Stimulated activated CD8-positive, alpha-beta memory T cell treated with anti-CD3 and anti-CD28 coated beads, Interleukin-15, amount 100 ng/mL, for 24 hours (primary cell): ENCODE measurements at regions not wholly inside any gene's neighbourhood (a gene's known extent, or its start where the extent isn't known, plus 50 kb on each side); places are given as distances from the start of the nearest gene placed in this dataset.

Experiments
- DNase-seq: peaks from one replicate; pipeline ENCODE4 v3.0.0-alpha.2; 2020; ENCODE audit warnings: low read depth

DNA sequence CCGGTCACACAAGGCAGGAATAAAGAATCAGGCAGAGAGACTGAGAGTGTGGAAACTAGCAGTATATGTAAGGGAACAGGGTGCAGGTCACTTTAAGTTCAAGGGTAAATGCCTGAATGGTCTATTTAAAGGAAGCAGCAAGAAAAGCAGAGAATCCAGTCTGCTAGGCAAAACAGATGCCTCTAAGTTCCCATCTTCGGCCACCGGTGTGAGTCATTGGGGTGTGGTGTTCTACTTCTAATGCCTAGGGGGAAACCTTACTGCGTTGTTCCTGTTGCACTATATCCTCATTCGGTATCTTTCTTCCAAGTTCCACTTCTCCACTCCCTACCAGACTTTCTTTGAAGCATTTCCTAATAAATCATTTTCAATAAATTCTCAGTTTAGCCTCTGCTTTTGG lies 259.9 kb downstream of the HHIPL2 start:
- no peak for DNase-seq

DNA sequence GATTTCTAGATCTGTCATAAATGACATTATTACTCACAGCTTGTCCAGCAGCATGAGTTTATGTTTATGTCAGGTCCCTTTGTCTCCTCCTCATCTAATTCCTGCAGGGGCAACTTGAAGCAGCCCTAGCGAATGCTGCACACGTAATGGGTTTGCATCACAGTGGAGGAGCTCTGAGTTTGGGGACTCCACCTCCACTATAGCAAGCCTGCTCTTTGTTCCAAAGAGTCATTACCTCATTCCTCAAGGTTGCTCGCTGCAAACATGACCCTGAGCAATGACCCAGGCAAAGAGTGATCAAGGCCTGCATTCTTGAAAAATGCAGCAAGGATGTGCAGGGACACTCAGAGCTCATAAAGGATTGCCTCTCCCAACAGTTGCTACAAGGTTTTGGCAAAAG lies 261.9 kb downstream of the HHIPL2 start:
- no peak for DNase-seq

DNA sequence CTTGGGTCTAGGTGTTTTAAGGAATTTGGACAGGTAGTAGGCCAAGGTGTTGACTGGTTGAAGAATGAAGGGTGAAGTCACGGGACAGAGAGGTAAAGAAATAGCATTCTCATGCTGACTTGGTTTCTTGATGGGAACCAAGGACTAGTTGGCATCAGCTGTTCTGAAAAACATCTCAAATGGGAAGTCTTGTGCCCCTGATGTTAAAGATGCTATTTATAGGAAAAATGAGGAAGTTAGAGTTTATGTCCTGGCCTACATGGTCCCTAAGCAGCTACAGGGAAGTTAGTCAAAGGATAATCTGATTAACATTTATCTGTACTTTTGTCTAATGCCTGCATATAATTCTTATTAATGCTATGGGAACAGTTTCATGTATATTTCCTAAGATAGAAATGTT lies 262.4 kb downstream of the HHIPL2 start:
- DNase-seq, result no peak

DNA sequence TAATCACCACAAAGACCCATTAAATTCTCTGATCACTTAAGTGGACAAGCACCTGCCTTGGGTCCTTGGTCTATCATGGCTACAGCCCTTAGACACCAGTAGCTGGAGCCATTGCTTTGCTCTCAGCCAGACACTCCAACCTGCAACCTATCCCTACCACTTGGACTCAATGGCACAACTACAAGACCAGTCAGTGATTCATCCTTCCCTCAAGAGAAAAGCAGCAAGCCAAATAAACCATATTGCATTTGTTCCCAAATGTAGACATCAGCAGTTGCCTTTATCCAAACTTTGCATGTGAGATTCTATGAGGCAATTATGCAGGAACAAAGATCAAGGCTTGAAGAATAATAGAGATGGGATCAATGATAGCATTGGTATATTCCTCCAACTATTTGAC lies 263.4 kb downstream of the HHIPL2 start:
- no peak for DNase-seq

DNA sequence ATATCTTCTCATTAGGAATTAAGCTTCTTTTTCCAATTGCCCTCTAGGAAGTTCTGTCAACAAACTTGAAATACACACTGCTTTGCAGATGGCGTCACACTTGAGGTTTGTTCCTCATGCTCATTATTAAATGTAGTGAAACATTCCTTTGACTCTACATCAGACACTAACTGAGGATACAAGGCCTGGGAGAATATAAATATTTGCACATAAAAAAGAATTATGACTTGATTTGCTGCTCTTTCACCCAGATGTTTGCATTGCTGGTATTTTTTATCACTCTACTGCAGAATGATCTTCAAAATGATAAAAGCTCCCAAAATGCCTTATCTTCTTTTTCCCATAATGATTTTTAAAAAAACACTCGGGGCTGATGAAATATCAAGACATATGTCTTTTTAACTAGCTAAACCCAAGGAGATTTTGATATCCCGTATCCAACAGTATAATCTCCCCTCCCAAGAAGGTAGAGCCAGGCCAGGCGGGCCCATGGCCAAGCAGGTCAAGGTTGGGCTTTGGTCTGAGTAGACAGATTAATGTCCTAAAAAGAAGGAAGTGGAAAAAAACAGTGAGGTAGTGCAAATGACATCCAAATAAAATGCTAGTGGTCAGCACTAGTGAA lies 264.6 kb downstream of the HHIPL2 start:
- no peak for DNase-seq

DNA sequence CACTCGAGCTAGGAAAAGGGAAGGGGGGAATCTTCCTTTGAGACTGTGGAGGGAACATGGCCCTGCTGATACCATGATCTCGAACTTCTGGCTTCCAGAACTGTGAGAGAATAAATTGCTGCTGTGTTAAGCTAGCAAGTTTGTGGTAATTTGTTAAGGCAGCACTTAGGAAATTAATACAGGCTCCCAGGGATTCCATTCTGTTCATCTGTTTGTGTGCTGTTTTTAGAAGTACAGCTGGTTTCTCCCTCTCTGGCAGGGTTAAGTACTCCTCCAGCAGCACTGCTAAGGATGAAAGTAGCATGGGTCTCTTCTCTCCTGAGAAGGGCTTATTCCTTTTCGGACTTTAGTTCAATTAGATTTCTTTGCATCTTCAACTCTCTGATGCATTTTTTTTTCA lies 268.3 kb downstream of the HHIPL2 start:
- DNase-seq, result no peak

DNA sequence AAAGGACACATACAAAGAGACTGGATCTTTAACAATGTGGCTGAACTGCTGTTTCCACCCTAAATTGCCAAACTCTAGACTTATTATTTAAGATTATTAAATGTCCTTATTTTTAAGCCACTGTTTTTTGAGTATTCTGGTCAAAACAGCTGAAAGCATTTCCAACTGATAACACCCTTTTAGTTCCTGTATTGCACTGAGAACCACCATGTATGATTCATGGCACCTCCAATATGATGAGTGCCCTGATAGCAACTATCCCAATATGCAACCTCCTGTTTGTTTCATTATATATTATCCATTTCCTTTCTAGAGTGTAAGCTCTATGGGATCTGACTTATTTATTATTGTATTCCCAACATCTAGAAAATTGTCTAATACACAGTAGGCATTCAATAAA lies 269.4 kb downstream of the HHIPL2 start:
- DNase-seq, result no peak

DNA sequence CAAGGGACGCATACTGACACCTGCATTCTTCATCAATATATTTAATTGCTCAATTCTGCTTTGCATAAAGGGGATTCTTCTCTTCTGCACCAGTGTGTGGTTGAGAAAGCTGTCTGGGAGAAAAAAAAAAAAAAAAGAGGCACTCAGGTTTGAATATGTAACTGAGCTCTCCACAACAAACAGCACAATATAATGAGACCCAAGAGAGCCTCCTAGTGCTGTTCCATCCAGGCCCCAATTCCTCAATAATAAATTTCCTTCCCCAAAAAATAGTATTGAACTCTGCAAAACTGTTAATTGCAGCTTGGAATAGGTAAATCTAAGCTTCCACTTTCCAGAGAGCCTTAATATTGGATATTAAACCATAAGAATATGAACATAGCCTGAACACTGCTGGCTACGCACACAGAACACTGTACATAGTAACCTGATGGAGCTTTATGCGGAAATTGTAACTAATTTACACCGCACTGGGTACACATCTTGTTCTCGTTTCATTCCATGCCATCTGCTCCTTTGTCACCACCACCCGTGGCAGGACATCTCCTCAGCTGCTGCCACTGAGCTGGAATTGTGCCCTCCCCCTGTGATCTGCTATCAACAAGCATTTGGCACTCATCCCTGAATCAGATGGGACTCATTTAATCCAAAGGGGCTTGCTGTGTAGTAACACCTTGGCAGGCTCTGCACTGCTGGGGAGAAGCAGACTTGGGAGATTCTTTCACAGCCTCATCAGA lies 272.0 kb downstream of the HHIPL2 start:
- DNase-seq, result no peak

DNA sequence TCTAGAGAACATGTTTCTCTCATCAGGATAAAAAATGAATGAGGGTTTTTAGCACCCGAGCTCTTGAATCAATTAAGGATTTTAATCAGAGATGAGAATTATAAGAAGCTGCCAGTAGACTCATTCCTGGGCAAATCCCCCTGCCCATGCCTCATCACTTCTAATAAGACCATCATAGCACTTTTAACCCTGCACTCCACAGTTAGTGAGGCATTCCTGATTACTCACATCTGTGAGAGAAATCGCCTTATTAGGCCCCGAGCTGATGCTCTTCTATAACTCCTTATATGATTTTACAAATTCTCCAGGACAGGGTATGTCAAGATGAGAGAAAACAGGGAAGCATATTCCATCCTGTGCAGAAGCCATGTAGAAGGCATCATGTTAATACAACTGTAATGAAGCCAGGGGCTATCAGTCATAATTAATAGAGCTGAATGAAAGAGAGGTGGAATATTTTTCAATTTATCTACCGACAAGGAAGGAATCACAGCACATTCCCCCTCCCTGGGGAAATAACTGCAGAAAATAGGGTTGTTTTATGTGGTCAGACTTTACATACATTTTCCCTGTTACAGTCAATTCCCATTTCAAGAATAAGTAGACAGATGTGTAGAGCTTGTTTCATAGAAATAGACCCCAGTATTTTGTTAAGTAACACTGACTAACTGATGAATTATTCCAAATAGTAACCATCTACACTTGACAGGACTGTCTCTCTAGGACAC lies 272.7 kb downstream of the HHIPL2 start:
- no peak for DNase-seq

DNA sequence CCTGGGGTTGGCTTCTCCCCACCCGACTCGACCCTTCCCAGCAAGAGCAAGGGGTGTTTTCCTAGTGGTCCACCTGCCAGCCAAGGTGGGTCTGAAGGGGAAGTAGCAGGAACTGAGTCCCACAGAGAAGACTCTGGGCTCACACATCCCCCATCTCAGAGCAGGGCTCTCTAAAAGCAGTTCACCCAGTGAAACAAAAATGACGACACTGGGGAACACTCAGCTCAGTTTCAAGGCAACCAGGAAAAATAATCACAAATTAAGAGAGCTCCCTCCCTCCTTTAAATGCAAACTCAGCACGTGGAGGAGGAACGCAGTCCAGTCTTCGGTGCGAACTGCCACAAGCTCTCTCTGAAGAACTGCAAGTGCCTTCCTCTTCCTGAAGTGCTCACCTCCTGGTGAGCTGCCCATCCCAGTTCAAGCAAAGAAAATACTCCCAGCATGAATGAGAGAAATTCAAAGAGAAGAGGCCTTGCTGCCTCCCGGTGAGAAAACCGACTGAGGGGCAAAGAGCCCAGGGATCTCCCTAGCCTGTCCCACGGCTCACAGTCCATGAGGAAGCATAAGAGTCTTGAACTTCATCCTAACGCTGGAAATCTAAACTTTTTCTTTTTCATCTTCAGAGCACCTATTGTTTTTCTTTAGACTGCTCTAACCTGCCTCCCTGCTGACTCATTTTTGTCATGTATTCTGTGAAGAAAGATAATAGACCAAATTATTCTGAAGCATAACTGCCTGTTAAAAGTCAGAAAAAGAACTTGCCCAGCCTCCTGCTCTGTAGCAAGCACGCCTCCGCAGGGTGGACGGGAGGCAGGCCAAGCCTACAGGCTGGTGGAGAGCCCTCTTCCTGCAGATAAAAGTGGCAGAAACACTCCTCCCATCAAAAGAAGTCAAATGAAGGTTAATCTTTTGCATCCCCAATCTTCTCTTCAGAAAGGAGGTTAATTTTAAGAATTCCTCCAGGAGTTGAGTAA lies 281.4 kb downstream of the HHIPL2 start:
- DNase-seq, result no peak

DNA sequence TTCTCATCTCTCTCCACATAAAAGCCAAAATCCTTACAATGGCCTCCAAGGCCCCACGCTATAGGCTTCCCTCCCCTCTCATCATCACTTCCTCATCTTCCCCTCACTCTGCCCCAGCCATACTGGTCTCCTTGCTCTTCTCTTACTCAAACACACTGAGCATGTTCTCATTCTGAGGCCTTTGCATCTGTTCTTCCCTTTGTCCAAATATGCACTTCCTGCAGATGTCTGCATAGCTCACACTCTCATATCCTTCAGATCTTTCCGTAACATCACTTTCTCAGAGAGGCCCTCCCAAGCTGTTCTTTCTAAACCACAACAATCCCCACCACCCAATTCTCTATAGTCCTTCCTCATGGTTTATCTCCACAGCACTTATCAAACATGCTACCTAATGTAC lies 284.1 kb downstream of the HHIPL2 start:
- DNase-seq, result no peak

DNA sequence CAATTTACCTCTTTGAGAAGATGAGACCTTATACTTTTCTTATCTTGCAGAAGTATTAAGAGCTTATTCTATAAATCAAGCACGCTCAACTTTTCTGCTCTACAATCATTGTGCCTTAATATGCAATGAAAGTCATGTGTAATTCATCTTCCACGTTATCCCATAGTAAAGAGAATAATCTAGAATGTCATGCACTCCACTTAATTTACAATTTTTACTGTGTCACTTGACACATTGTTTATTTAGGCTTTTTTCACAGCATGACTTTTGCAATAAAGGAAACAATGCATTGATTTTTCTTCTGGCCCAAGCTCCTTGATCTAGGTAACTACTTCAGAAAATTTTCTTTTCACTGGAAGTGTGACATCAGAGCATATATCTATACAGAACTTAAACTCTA lies 290.9 kb downstream of the HHIPL2 start:
- no peak for DNase-seq

DNA sequence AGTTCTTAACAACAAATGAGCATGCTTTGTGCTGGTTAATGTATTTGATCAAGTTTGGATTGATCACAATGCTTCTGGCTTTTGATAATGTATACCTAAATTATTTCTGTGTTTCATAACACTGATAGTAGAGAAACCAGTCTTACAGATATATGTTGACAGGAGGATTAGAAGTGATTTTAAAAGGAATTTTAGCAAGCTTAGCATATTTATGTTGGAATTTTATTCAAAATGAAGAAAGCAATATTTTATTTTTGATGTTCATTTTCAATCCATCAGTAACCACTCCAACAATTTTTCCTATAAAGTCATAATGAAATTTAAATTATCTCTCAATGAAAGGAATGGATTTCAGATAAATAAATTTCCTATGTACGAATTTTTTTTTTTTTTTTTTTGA lies 291.8 kb downstream of the HHIPL2 start:
- no peak for DNase-seq

DNA sequence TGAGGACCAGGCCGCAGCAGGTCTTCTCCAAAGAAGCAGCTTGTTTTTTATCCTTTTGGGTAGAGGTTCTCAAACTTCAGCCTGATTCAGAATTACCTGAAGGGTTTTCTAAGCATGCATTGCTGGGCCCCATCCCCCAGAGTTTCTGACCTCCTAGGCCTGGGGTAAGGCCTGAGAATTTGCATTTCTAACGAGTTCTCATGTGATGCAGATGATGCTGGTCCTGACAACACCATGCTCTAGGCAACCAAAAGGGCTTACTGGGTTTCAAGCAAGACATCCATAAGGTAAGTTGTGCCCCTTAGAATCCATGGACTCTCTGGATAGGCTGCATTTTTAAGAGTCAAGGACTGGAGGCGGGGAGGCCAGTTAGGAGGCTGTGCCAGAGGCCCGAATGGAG lies 295.1 kb downstream of the HHIPL2 start:
- DNase-seq, result no peak

DNA sequence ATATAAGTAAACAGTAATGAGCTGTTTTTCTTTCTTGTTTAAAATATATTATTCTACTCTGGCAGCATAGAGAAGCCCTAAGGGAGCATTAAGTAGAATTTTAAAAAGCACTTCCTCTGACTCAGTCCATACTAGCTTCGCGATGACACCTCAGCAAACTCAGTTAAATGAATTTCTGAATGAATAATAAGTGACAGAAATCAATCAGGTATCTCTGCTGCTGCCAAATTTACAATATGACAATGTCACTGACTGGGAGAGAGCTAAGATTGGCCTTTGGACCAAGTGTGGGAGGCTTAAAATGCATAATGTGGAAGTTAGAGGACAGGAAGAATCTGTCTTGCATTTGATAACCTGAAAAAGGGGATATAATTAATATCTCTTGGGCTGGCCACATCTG lies 296.1 kb downstream of the HHIPL2 start:
- no peak for DNase-seq

DNA sequence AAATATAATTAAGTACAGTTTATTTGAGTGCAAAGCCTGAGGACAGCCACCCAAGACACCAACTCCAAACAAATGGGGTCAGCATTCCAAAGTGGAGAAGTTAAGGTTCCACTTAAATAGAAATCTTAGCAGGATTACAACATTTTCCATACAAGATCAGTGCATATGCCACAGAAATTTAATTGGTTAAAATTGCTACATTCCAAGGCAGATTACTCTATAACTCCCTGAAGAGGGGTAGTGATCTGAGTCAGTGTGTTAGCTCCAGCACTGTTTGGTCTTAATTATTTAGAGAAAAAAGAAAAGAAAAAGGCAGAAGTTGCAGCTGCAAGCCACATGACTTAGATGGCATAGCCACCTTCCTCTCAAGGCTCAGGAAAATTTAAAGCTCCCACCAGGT lies 297.5 kb downstream of the HHIPL2 start:
- no peak for DNase-seq

DNA sequence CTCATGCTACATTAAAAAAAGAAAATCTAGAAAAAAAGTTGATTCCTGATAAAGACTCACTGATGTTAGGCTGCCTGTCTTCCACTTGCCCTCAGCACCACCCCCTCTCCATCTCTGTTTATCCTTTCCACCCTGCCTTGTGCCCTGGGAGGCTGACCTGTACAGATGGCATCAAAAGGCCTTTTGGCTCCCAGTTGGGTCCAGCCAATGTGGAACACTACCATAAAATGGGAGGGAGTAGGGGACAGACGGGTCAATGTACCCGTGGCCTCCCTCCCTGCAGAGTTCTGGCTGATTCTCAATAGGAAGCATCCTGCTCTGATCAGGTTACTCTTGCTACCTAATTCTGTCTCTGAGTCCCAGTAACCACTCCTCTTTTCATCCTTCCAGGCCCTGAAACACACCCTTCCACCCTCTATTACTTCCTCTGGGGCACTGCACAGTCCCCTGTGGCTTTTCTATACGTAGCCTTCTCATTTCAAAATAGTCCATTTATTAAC lies 300.0 kb downstream of the HHIPL2 start:
- no peak for DNase-seq

DNA sequence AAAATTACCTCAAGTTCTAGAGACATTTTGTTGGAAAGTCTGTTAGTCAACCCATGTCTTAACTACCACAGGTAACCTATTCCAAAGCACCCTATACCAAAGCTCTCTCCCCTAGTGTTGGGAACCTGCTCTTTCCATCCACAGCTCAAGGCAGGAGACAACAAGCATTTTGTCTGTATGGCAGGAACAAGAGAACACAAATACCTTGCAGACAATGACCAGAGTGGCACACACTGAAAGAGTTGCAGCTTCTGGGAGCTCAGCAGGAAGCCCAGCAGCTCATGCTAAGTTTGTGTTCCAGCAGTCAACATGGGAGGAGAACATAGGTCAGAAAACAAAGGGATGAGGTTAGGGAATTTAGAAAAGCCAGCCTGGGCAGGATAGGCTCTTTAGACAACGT lies 300.8 kb downstream of the HHIPL2 start:
- no peak for DNase-seq

DNA sequence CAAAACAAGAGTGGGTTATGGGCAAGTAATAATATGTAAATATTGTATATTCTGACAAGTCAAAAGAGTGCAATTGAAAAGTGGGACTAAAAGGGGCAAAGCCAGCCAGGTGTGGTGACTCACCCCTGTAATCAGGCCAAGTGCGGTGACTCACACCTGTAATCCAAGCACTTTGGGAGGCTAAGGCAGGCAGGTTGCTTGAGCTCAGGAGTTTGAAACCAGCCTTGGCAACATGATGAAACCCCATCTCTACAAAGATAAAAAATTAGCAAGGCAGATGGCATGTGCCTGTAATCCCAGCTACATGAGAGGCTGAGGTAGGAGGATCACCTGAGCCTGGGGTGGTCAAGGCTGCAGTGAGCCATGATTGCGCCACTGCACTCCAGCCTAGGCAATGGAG lies 304.0 kb downstream of the HHIPL2 start:
- DNase-seq, result no peak

DNA sequence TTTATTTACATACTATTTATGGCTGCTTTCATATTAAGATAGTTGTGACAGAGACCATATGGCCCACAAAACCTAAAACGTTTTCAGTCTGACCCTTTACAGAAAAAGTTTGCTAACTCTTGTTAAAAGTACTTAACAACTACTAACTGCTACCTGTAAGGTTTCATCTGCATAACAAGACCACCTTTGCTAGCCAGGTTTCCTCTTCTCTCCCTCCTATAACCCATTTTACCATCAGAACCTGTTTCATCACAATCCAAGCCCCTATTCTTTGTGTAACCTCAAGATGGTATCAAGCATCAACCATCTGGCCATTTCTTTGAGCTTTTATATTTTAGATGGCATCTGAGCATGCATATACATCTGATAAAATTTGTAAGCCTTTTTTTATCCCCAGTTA lies 305.4 kb downstream of the HHIPL2 start:
- no peak for DNase-seq

DNA sequence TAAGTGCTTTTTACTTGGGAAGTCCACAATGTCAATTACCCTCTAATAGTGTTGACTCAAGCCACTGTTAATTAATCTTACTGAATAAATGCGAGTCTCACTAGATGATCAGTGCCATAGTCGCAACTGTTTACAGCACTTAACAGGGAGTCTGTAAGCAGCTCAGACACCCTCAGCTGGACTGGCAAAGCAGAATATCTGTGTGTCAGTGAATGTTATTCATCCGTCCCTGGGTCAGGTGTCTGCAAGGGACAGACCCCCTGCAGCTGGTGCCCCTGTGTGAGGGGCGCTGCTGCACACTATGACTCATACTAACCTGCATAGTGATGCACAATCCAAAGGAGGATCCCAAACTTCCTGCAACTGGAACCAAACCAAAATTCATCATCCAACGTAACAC lies 306.5 kb downstream of the HHIPL2 start:
- DNase-seq, result no peak

DNA sequence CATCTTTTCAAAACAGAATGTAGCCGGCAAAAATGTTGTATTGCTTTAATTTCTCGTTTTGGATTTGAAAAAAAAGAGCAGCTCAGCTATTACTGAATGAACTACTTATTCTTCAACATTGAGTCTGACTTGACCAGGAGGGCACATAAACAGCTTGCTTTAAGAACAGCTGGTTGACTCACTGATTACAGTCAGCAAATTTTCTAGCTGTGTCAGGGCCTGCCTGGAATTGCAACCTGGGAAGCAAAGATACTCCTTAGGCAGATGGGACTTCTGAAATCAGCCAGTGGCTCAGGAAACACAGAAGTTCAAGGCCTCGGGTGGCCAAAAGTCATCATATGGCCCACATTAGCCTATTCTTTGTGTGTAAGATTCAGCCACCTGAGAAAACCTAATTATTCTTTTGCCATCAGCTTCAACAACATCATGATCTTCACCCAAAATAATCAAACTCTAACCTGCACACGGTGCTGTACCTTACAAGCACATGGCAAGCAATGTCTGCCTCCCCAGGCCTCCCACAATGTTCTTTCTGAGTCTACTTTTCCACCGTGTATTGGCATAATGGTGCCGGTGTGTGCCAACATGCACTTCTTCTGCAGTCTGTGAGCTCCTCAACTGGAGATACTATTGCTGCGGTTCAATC lies 307.2 kb downstream of the HHIPL2 start:
- DNase-seq, result no peak
